ENCODE measurements at regions not wholly inside any gene's neighbourhood (a gene's known extent, or its start where the extent isn't known, plus 50 kb on each side); places are given as distances from the start of the nearest gene placed in this dataset.

GRCh38 chr1:195831789-195832188 lies 776.5 kb downstream of the KCNT2 start:
- no peak for DNase-seq
- Histone ChIP-seq H3K4me3 (ENCODE audit: insufficient read depth, low read depth, low read length, poor library complexity, severe bottlenecking) (no peak overlapping the region), H3K27ac (ENCODE audit: insufficient read depth, low read length, poor library complexity, severe bottlenecking) (no peak overlapping the region), H3K36me3 (ENCODE audit: control insufficient read depth, insufficient read depth, low read length) (no peaks in the 10 kb centered on the region), H3K27me3 (replicated peaks; ENCODE audit: control insufficient read depth, insufficient read depth, low read length, poor library complexity, severe bottlenecking) (no peaks in the 10 kb centered on the region), H3K9me3 (ENCODE audit: control insufficient read depth, low read length) (no peaks in the 10 kb centered on the region), H3K4me1 (ENCODE audit: control insufficient read depth, insufficient read depth, low read length, poor library complexity, severe bottlenecking) (no peaks in the 10 kb centered on the region)

- Histone ChIP-seq H3K36me3 (ENCODE audit: control insufficient read depth, insufficient read depth, low read length) (no peaks in the 10 kb centered on the region), H3K27ac (ENCODE audit: insufficient read depth, low read length, poor library complexity, severe bottlenecking) (no peak overlapping the region), H3K27me3 (replicated peaks; ENCODE audit: control insufficient read depth, insufficient read depth, low read length, poor library complexity, severe bottlenecking) (no peaks in the 10 kb centered on the region), H3K4me3 (ENCODE audit: insufficient read depth, low read depth, low read length, poor library complexity, severe bottlenecking) (no peak overlapping the region), H3K4me1 (ENCODE audit: control insufficient read depth, insufficient read depth, low read length, poor library complexity, severe bottlenecking) (no peaks in the 10 kb centered on the region), H3K9me3 (ENCODE audit: control insufficient read depth, low read length) (no peaks in the 10 kb centered on the region)
- no peak for DNase-seq
Measured at GRCh38 chr1:195828325-195828724, 779.9 kb downstream of the KCNT2 start.

GRCh38 chr1:195820925-195821324 lies 787.3 kb downstream of the KCNT2 start:
- Histone ChIP-seq H3K36me3 (ENCODE audit: control insufficient read depth, insufficient read depth, low read length) (no peaks in the 10 kb centered on the region), H3K27ac (ENCODE audit: insufficient read depth, low read length, poor library complexity, severe bottlenecking) (no peak overlapping the region), H3K9me3 (ENCODE audit: control insufficient read depth, low read length) (no peaks in the 10 kb centered on the region), H3K4me3 (ENCODE audit: insufficient read depth, low read depth, low read length, poor library complexity, severe bottlenecking) (no peak overlapping the region), H3K4me1 (ENCODE audit: control insufficient read depth, insufficient read depth, low read length, poor library complexity, severe bottlenecking) (no peaks in the 10 kb centered on the region), H3K27me3 (replicated peaks; ENCODE audit: control insufficient read depth, insufficient read depth, low read length, poor library complexity, severe bottlenecking) (no peaks in the 10 kb centered on the region)
- DNase-seq, result no peak

DNA sequence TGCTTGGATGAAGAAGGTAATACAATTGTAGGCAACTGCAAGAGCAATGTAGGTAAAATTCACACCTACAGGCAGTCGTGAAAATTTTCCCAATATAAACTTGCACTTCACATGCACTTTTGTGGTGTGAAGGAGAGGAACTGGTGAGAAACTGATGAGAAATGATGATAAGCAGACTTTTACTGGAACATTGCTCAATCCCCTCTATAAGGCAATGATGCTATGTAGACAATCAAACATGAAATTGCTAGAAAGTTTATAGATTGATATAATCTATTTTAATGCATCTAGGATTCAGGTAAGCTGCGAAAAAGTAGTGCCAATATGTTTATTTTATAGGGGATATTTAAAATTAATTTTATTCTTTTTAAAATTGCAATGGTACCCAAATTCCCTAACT lies 802.2 kb downstream of the KCNT2 start:
- Histone ChIP-seq H3K27me3 (replicated peaks; ENCODE audit: control insufficient read depth, insufficient read depth, low read length, poor library complexity, severe bottlenecking) (no peaks in the 10 kb centered on the region), H3K36me3 (ENCODE audit: control insufficient read depth, insufficient read depth, low read length) (no peaks in the 10 kb centered on the region), H3K4me1 (ENCODE audit: control insufficient read depth, insufficient read depth, low read length, poor library complexity, severe bottlenecking) (no peaks in the 10 kb centered on the region), H3K9me3 (ENCODE audit: control insufficient read depth, low read length) (no peaks in the 10 kb centered on the region), H3K27ac (ENCODE audit: insufficient read depth, low read length, poor library complexity, severe bottlenecking) (no peak overlapping the region), H3K4me3 (ENCODE audit: insufficient read depth, low read depth, low read length, poor library complexity, severe bottlenecking) (no peak overlapping the region)
- no peak for DNase-seq

GRCh38 chr1:195804547-195804946 lies 803.7 kb downstream of the KCNT2 start:
- Histone ChIP-seq H3K27ac (ENCODE audit: insufficient read depth, low read length, poor library complexity, severe bottlenecking) (no peak overlapping the region), H3K36me3 (ENCODE audit: control insufficient read depth, insufficient read depth, low read length) (no peaks in the 10 kb centered on the region), H3K27me3 (replicated peaks; ENCODE audit: control insufficient read depth, insufficient read depth, low read length, poor library complexity, severe bottlenecking) (no peaks in the 10 kb centered on the region), H3K9me3 (ENCODE audit: control insufficient read depth, low read length) (no peaks in the 10 kb centered on the region), H3K4me3 (ENCODE audit: insufficient read depth, low read depth, low read length, poor library complexity, severe bottlenecking) (no peak overlapping the region), H3K4me1 (ENCODE audit: control insufficient read depth, insufficient read depth, low read length, poor library complexity, severe bottlenecking) (no peaks in the 10 kb centered on the region)
- DNase-seq, result no peak

GRCh38 chr1:195799016-195799415 lies 809.2 kb downstream of the KCNT2 start:
- Histone ChIP-seq H3K4me1 (ENCODE audit: control insufficient read depth, insufficient read depth, low read length, poor library complexity, severe bottlenecking) (no peaks in the 10 kb centered on the region), H3K27ac (ENCODE audit: insufficient read depth, low read length, poor library complexity, severe bottlenecking) (no peak overlapping the region), H3K27me3 (replicated peaks; ENCODE audit: control insufficient read depth, insufficient read depth, low read length, poor library complexity, severe bottlenecking) (no peaks in the 10 kb centered on the region), H3K9me3 (ENCODE audit: control insufficient read depth, low read length) (no peaks in the 10 kb centered on the region), H3K36me3 (ENCODE audit: control insufficient read depth, insufficient read depth, low read length) (no peaks in the 10 kb centered on the region), H3K4me3 (ENCODE audit: insufficient read depth, low read depth, low read length, poor library complexity, severe bottlenecking) (no peak overlapping the region)
- no peak for DNase-seq

GRCh38 chr1:195794225-195794624 lies 814.0 kb downstream of the KCNT2 start:
- H3K4me3 ChIP-seq (ENCODE audit: insufficient read depth, low read depth, low read length, poor library complexity, severe bottlenecking), result no peak overlapping the region
- H3K36me3 ChIP-seq (ENCODE audit: control insufficient read depth, insufficient read depth, low read length), result no peaks in the 10 kb centered on the region
- H3K4me1 ChIP-seq (ENCODE audit: control insufficient read depth, insufficient read depth, low read length, poor library complexity, severe bottlenecking), result no peaks in the 10 kb centered on the region
- no peaks in the 10 kb centered on the region for H3K27me3 ChIP-seq (replicated peaks; ENCODE audit: control insufficient read depth, insufficient read depth, low read length, poor library complexity, severe bottlenecking)
- H3K9me3 ChIP-seq (ENCODE audit: control insufficient read depth, low read length), result no peaks in the 10 kb centered on the region
- DNase-seq, result no peak
- no peak overlapping the region for H3K27ac ChIP-seq (ENCODE audit: insufficient read depth, low read length, poor library complexity, severe bottlenecking)

DNA sequence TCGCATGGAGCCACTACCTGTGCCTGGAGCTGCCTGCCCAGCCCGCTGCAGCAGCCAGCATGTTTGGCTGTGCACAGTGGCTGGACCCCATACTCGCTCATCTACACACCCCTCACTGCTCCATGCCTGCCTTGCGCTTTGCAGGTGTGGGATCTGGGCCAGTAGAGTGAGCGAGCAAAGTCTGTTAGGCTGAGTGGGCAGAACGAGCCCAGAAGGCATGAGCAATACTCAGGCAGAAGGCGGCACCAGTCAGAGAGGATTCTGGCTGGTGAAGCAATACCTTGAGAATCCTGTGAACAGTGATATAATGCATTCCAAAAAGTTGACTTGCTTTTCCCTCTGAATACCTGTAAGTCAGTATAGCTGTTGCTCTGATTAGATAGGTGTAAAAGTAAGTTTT lies 816.4 kb downstream of the KCNT2 start:
- Histone ChIP-seq H3K27ac (ENCODE audit: insufficient read depth, low read length, poor library complexity, severe bottlenecking) (no peak overlapping the region), H3K9me3 (ENCODE audit: control insufficient read depth, low read length) (no peaks in the 10 kb centered on the region)

GRCh38 chr1:195790514-195791168 lies 817.6 kb downstream of the KCNT2 start:
- Histone ChIP-seq H3K27me3 (replicated peaks; ENCODE audit: control insufficient read depth, insufficient read depth, low read length, poor library complexity, severe bottlenecking) (no peaks in the 10 kb centered on the region), H3K4me1 (ENCODE audit: control insufficient read depth, insufficient read depth, low read length, poor library complexity, severe bottlenecking) (no peaks in the 10 kb centered on the region), H3K36me3 (ENCODE audit: control insufficient read depth, insufficient read depth, low read length) (no peaks in the 10 kb centered on the region), H3K4me3 (ENCODE audit: insufficient read depth, low read depth, low read length, poor library complexity, severe bottlenecking) (no peak overlapping the region), H3K27ac (ENCODE audit: insufficient read depth, low read length, poor library complexity, severe bottlenecking) (no peak overlapping the region), H3K9me3 (ENCODE audit: control insufficient read depth, low read length) (no peaks in the 10 kb centered on the region)
- no peak for DNase-seq

More for the DNA sequence above, 816.4 kb downstream of the KCNT2 start:
- DNase-seq, result no peak
- H3K27me3 ChIP-seq (replicated peaks; ENCODE audit: control insufficient read depth, insufficient read depth, low read length, poor library complexity, severe bottlenecking), result no peaks in the 10 kb centered on the region
- no peaks in the 10 kb centered on the region for H3K36me3 ChIP-seq (ENCODE audit: control insufficient read depth, insufficient read depth, low read length)
- no peak overlapping the region for H3K4me3 ChIP-seq (ENCODE audit: insufficient read depth, low read depth, low read length, poor library complexity, severe bottlenecking)
- H3K4me1 ChIP-seq (ENCODE audit: control insufficient read depth, insufficient read depth, low read length, poor library complexity, severe bottlenecking), result no peaks in the 10 kb centered on the region

DNA sequence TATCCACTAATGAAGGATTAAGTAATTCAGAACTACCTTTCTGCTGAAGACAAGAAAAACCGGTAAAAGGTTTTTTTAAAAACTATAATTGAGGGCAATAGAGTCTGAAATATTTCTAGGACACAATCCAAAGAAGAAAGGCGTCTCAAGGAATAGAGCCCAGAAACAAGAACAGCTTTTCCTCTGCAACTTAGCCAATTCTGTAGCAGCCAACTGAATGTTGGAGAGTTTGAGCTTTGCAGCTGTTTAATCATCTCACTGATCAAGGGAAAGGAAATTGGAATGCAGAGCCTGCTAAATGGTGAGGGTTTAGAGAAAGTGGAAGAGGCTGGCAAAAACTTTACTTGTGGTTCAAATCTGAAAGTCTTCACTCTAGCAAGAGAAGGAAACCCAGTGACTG lies 818.9 kb downstream of the KCNT2 start:
- H3K4me1 ChIP-seq (ENCODE audit: control insufficient read depth, insufficient read depth, low read length, poor library complexity, severe bottlenecking), result no peaks in the 10 kb centered on the region
- H3K27me3 ChIP-seq (replicated peaks; ENCODE audit: control insufficient read depth, insufficient read depth, low read length, poor library complexity, severe bottlenecking), result no peaks in the 10 kb centered on the region
- no peaks in the 10 kb centered on the region for H3K36me3 ChIP-seq (ENCODE audit: control insufficient read depth, insufficient read depth, low read length)
- H3K4me3 ChIP-seq (ENCODE audit: insufficient read depth, low read depth, low read length, poor library complexity, severe bottlenecking), result no peak overlapping the region
- no peak overlapping the region for H3K27ac ChIP-seq (ENCODE audit: insufficient read depth, low read length, poor library complexity, severe bottlenecking)
- DNase-seq, result no peak
- H3K9me3 ChIP-seq (ENCODE audit: control insufficient read depth, low read length), result no peaks in the 10 kb centered on the region
